ENCODE measurements at regions not wholly inside any gene's neighbourhood (a gene's known extent, or its start where the extent isn't known, plus 50 kb on each side); places are given as distances from the start of the nearest gene placed in this dataset.

- DNase-seq (ENCODE audit: low read depth in 4 of 4, low spot score in 3 of 4): no peak
Observed at GRCh38 chr6:4394786-4395185, 259.4 kb upstream of the ECI2 start.

GRCh38 chr6:4388675-4389074 lies 253.3 kb upstream of the ECI2 start:
- DNase-seq (ENCODE audit: low read depth in 4 of 4, low spot score in 3 of 4): no peak

GRCh38 chr6:4384656-4385055 lies 249.3 kb upstream of the ECI2 start:
- DNase-seq (ENCODE audit: low read depth in 4 of 4, low spot score in 3 of 4): no peak

- DNase-seq (ENCODE audit: low read depth in 4 of 4, low spot score in 3 of 4): no peak
Observed at GRCh38 chr6:4383910-4384638, 248.7 kb upstream of the ECI2 start.

GRCh38 chr6:4382362-4382853 lies 247.0 kb upstream of the ECI2 start:
- DNase-seq (ENCODE audit: low read depth in 4 of 4, low spot score in 3 of 4): no peak

GRCh38 chr6:4381381-4381780 lies 246.0 kb upstream of the ECI2 start:
- DNase-seq (ENCODE audit: low read depth in 4 of 4, low spot score in 3 of 4): peak; percentile 45 to 63 (median 46)

GRCh38 chr6:4380881-4381281 lies 245.5 kb upstream of the ECI2 start:
- DNase-seq (ENCODE audit: low read depth in 4 of 4, low spot score in 3 of 4): no peak

GRCh38 chr6:4379958-4380357 lies 244.6 kb upstream of the ECI2 start:
- DNase-seq (ENCODE audit: low read depth in 4 of 4, low spot score in 3 of 4): no peak

GRCh38 chr6:4378319-4378996 lies 243.1 kb upstream of the ECI2 start:
- DNase-seq (ENCODE audit: low read depth in 4 of 4, low spot score in 3 of 4): no peak

GRCh38 chr6:4377603-4378002 lies 242.2 kb upstream of the ECI2 start:
- no peak for DNase-seq (ENCODE audit: low read depth in 4 of 4, low spot score in 3 of 4)

GRCh38 chr6:4374216-4374615 lies 238.8 kb upstream of the ECI2 start:
- DNase-seq (ENCODE audit: low read depth in 4 of 4, low spot score in 3 of 4): no peak

GRCh38 chr6:4372866-4373265 lies 237.5 kb upstream of the ECI2 start:
- no peak for DNase-seq (ENCODE audit: low read depth in 4 of 4, low spot score in 3 of 4)

- DNase-seq (ENCODE audit: low read depth in 4 of 4, low spot score in 3 of 4): no peak
Observed at GRCh38 chr6:4371207-4371921, 236.0 kb upstream of the ECI2 start.

GRCh38 chr6:4370066-4370465 lies 234.7 kb upstream of the ECI2 start:
- DNase-seq (ENCODE audit: low read depth in 4 of 4, low spot score in 3 of 4): no peak

GRCh38 chr6:4369616-4370015 lies 234.2 kb upstream of the ECI2 start:
- no peak for DNase-seq (ENCODE audit: low read depth in 4 of 4, low spot score in 3 of 4)

GRCh38 chr6:4368649-4369048 lies 233.3 kb upstream of the ECI2 start:
- no peak for DNase-seq (ENCODE audit: low read depth in 4 of 4, low spot score in 3 of 4)

GRCh38 chr6:4367643-4368042 lies 232.3 kb upstream of the ECI2 start:
- no peak for DNase-seq (ENCODE audit: low read depth in 4 of 4, low spot score in 3 of 4)

GRCh38 chr6:4366635-4367395 lies 231.4 kb upstream of the ECI2 start:
- no peak for DNase-seq (ENCODE audit: low read depth in 4 of 4, low spot score in 3 of 4)

GRCh38 chr6:4365686-4366085 lies 230.3 kb upstream of the ECI2 start:
- DNase-seq (ENCODE audit: low read depth in 4 of 4, low spot score in 3 of 4): no peak

GRCh38 chr6:4364711-4365110 lies 229.3 kb upstream of the ECI2 start:
- DNase-seq (ENCODE audit: low read depth in 4 of 4, low spot score in 3 of 4): no peak

- DNase-seq (ENCODE audit: low read depth in 4 of 4, low spot score in 3 of 4): no peak
Observed at GRCh38 chr6:4364172-4364571, 228.8 kb upstream of the ECI2 start.

Measured in left renal pelvis (tissue), 4 donors.